ENCODE measurements at regions not wholly inside any gene's neighbourhood (a gene's known extent, or its start where the extent isn't known, plus 50 kb on each side); places are given as distances from the start of the nearest gene placed in this dataset.

DNA sequence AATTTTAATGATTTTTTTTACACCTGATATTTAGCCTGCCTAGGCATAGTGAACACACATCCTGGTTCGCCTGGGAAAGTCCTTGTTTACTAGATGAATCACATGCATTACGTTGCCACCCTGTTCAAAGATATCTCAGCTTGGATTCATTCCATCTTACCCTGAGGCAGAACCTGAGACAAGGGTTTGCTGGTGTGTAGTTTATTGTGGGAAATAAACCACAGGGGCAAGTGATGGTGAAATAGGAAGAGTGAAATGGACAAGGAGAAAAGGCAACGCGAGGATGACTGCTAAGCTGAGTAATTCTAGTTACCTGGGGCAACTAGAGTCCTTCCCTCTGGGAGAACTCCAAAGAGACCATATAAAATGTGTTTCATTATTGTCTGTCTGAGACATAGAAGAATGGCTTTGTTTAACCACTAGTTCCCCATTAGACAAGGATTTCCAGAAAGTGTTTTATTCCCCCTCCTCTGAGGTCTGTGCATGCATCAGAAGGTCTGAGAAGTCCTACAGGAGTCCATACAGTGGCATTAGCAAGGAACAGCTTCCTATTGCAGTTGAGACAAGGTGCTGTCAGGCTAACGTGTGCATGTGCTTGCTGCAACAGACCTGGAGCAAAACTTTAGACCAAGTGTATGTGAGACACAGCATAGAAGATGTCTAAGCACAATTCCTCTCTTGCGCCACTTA is 797.3 kb upstream of the FRG1 start:
- no peak overlapping the region for H2AFZ ChIP-seq (ENCODE audit: low read depth, low read length, poor library complexity, severe bottlenecking)
- peaks cover 0 to 8% of the 10 kb centered on the region in 2 experiments; a peak in 1 of 4 replicates for H3K4me1 ChIP-seq (ENCODE audit: control insufficient read depth in 1 of 2, insufficient read depth in 2 of 2, low read length in 2 of 2)
- no peak overlapping the region for H3K4me3 ChIP-seq (replicated peaks in 1 of 2; ENCODE audit: low read depth in 1 of 2, low read length in 2 of 2)
- H4K20me1 ChIP-seq (ENCODE audit: insufficient read depth): no peaks in the 10 kb centered on the region
- TF ChIP-seq POLR2AphosphoS5 (IDR thresholded peaks at IDR 0.05; ENCODE audit: low read depth, low read length) (peak; percentile 39), POLR2A (IDR thresholded peaks at IDR 0.05; ENCODE audit: borderline replicate concordance, extremely low read depth, insufficient read depth, insufficient read length) (no peak), SRF (IDR thresholded peaks at IDR 0.05; ENCODE audit: low read depth) (no peak), JUND (IDR thresholded peaks at IDR 0.05) (peak; percentile 77), FOSL1 (IDR thresholded peaks at IDR 0.05; ENCODE audit: low read depth) (peak; percentile 67; the same call in 1 of the 2 replicates), SP1 (IDR thresholded peaks at IDR 0.05; ENCODE audit: low read depth) (peak; percentile 78), CBX3 (IDR thresholded peaks at IDR 0.05; ENCODE audit: low read depth) (peak; percentile 54), CEBPB (IDR thresholded peaks at IDR 0.05; ENCODE audit: low read depth) (peak; percentile 87)
- TF ChIP-seq, protein P1, sequence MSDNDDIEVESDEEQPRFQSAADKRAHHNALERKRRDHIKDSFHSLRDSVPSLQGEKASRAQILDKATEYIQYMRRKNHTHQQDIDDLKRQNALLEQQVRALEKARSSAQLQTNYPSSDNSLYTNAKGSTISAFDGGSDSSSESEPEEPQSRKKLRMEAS (IDR thresholded peaks at IDR 0.05): peak; percentile 67
- TF ChIP-seq, protein P2, sequence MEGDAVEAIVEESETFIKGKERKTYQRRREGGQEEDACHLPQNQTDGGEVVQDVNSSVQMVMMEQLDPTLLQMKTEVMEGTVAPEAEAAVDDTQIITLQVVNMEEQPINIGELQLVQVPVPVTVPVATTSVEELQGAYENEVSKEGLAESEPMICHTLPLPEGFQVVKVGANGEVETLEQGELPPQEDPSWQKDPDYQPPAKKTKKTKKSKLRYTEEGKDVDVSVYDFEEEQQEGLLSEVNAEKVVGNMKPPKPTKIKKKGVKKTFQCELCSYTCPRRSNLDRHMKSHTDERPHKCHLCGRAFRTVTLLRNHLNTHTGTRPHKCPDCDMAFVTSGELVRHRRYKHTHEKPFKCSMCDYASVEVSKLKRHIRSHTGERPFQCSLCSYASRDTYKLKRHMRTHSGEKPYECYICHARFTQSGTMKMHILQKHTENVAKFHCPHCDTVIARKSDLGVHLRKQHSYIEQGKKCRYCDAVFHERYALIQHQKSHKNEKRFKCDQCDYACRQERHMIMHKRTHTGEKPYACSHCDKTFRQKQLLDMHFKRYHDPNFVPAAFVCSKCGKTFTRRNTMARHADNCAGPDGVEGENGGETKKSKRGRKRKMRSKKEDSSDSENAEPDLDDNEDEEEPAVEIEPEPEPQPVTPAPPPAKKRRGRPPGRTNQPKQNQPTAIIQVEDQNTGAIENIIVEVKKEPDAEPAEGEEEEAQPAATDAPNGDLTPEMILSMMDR (IDR thresholded peaks at IDR 0.05 in 2 of 3, conservative IDR thresholded peaks at IDR 0.05 in 1 of 3; ENCODE audit: borderline replicate concordance in 1 of 3, insufficient read depth in 1 of 3, low read depth in 2 of 3, low read length in 2 of 3): no peak
- intact Hi-C loops (cut with micrococcal nuclease): no loop called here
- no peak overlapping the region for H3K9ac ChIP-seq (ENCODE audit: low read length)
- no TSS peak for BruUV-seq (replicated peaks)
- ChIA-PET RAD21 (ENCODE audit: low non-redundant PET in 1 of 2, low total read pairs in 2 of 2, uncharacterized antibody in 2 of 2, unreplicated experiment in 2 of 2) (no interaction called here), POLR2A (no interaction called here), CTCF (no interaction called here)
- H3K9me2 ChIP-seq (ENCODE audit: insufficient read depth): no peaks in the 10 kb centered on the region
- no peak overlapping the region for H3K27ac ChIP-seq (ENCODE audit: low read depth, low read length)
- H3K9me3 ChIP-seq (ENCODE audit: control insufficient read depth in 1 of 2, insufficient read depth in 1 of 2, low read depth in 1 of 2, low read length in 2 of 2): no peaks in the 10 kb centered on the region
- H3K4me2 ChIP-seq (ENCODE audit: low read length): no peak overlapping the region
- no peaks in the 10 kb centered on the region for H3K36me3 ChIP-seq (ENCODE audit: control insufficient read depth in 1 of 2, insufficient read depth in 2 of 2, low read length in 2 of 2)
- H3K27me3 ChIP-seq (ENCODE audit: insufficient read depth, low read length): no peaks in the 10 kb centered on the region
- H3K79me2 ChIP-seq (ENCODE audit: insufficient read depth, low read length): no peaks in the 10 kb centered on the region
- DNase-seq (ENCODE audit: low read depth, low spot score) (peak; percentile 43), ATAC-seq (0 out of 2 replicates have a peak, but pooled peaks have one; percentile 20)
